AG10803 (cell line): ENCODE measurements at regions not wholly inside any gene's neighbourhood (a gene's known extent, or its start where the extent isn't known, plus 50 kb on each side); places are given as distances from the start of the nearest gene placed in this dataset.

Source experiments
- DNase-seq: peaks from one replicate; pipeline ENCODE4 v3.0.0; 2010; ENCODE audit warnings: low read depth
- H3K4me3 ChIP-seq: 2 replicates; pipeline ENCODE4 v1.5.1; 2011; ENCODE audit warnings: mild to moderate bottlenecking, low read length, control low read depth
- TF ChIP-seq, protein P1 (sequence below): conservative IDR thresholded peaks from 2 replicates; pipeline ENCODE4 v1.5.1; 2011; ENCODE audit warnings: mild to moderate bottlenecking, low read length, control low read depth, inconsistent platforms

DNA sequence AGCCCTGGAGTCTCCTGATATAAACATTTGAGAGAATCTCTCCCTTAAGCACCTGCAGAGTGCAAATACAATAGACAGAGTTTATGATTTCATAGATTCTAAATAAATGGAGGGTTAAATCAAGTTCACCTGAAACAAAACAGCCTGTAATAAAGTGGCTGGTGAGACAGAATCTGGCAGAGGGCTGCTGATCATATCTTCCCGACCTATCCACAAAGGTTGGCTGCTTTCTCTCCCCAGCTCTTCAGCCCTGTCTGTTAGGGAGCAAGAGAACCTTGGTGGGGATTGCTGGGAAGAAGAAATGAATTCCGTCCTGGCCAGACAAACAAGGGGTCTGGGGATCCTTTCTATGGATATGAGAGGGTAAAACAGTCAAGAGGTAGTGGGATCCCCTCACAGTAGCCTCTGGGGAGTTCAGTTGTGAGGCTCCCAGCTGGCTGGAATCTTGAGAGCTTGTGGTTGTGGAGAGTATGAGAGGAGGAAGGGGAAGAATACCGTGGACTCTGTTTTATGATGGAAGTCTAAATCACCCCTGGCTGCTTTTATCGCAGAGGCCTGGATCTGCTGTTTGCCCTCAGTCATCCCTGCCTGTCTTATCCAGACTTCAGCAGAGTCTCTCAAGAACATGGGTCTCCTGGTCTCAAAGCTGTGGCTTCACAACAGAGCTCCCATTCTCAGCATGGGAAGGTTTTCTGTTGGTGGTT is 451.3 kb downstream of the NTRK3 start:
- TF ChIP-seq, protein P1, sequence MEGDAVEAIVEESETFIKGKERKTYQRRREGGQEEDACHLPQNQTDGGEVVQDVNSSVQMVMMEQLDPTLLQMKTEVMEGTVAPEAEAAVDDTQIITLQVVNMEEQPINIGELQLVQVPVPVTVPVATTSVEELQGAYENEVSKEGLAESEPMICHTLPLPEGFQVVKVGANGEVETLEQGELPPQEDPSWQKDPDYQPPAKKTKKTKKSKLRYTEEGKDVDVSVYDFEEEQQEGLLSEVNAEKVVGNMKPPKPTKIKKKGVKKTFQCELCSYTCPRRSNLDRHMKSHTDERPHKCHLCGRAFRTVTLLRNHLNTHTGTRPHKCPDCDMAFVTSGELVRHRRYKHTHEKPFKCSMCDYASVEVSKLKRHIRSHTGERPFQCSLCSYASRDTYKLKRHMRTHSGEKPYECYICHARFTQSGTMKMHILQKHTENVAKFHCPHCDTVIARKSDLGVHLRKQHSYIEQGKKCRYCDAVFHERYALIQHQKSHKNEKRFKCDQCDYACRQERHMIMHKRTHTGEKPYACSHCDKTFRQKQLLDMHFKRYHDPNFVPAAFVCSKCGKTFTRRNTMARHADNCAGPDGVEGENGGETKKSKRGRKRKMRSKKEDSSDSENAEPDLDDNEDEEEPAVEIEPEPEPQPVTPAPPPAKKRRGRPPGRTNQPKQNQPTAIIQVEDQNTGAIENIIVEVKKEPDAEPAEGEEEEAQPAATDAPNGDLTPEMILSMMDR = no peak
- no peak overlapping the region for H3K4me3 ChIP-seq
- DNase-seq = no peak

DNA sequence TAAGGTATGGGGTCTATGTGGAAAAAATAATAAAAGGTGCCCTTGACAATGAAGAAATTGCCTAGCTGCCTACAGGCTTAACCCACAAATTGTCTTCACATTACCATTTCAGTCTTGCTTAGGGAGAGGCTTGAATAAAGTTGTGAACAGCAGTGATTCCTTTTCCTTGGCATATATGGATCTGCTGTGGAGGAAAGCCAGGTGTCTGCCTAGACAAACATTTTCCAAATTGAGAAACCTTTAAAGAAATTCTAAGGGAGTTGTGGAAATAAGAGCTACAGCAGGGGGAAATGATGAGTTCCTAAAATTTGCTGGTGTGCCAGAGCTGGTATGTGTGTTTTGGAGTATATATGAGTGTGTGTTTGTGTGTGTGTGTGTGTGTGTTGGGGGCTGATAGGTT is 452.1 kb downstream of the NTRK3 start:
- DNase-seq = no peak
- no peak overlapping the region for H3K4me3 ChIP-seq
- TF ChIP-seq, protein P1 = no peak

DNA sequence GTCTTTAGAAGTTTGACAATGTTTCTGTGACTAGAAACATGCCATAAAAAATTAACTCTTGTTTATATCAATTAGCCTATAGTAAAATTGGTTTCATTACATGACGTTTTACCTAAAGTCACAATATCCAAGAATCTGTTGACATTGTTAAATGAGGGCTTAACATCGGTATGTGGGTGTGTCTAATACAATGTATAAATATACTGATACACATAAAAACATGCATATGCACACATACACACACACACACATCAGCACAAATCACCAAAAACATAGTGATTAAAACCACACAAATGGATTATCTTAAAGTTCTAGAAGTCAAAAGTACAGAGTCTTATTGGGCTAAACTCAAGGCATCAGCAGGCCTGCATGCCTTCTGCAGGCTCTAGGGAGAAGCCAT is 456.7 kb downstream of the NTRK3 start:
- TF ChIP-seq, protein P1 = no peak

DNA sequence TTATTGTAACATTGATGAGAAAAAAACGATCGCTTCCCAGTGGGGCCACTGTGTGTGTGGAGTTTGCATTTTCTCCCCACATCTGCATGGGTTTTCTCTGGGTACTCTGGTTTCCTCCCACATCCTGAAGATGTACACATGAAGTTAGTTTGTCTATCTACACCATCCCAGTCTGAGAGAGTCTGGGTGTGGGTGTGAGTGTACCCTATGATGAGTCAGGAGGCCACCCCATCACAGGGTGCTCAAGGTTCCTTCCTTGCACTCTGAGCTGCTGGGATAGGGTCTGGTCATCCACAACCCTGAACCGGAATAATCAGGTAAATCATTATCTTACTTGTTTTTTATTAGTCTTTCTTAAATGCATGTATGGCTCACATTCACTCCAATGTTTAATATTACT is 457.1 kb downstream of the NTRK3 start:
- no peak overlapping the region for H3K4me3 ChIP-seq
- TF ChIP-seq, protein P1 = no peak

More for the DNA sequence above, 456.7 kb downstream of the NTRK3 start:
- no peak for DNase-seq
- no peak overlapping the region for H3K4me3 ChIP-seq

DNA sequence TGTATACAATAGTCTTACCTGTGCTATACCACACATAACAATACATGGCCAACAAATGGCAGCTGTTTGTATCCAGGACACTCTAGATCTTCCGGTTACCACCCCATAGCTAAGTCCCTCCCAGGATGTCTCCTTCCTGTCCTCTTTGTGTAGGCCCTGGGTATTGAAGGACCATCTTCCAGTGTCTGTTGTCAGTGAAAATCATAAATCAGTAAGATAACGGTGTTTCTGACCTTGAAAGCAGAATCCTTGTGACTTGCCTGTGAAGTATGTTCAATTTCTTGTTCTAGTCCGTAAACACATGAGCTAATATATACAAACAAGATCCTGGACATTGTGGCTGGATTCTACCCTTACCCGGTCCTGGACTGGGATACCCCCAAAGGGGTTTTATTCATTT is 462.8 kb downstream of the NTRK3 start:
- no peak overlapping the region for H3K4me3 ChIP-seq
- no peak for DNase-seq
- TF ChIP-seq, protein P1 = no peak

More for the DNA sequence above, 457.1 kb downstream of the NTRK3 start:
- DNase-seq = no peak

DNA sequence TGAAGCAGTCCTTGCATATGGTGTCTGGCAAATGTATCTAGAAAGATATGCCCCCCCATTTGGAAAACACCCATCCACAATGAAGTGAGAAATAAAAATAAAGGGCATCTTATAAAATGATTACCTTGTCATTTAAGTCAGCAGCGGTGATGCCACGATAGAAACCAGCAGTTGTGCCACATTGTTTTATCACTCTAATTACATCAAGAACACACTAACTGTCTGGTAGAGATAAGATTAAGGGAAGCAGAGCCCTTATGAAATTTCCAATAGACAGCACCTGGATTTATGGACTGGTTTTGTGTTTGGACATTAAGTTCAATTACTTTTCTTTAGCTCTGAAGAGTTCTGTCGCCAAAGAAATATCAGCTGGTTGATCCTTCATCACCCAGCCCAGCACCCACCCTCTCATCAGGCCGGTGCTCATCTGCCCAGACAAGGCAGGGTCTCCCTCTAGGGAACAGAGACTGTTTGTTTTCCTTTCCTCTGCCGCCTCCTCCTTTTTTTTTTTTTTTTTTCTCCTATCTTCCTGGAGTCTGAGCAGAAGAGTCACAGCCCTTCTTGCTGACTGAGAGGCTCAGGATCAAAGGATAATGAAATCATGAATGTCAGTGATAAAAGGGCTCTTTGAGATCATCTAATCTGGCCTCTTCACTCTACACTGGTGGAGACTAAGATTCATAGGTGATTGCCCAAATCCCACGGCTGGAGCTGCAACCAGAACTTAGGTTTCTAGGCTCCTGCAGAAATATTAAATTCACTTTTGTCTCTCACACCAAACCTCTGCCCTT is 464.1 kb downstream of the NTRK3 start:
- TF ChIP-seq, protein P1 = no peak
- DNase-seq = no peak

More for the DNA sequence above, 464.1 kb downstream of the NTRK3 start:
- H3K4me3 ChIP-seq = no peak overlapping the region
